Calu3 (cell line): ENCODE measurements at regions not wholly inside any gene's neighbourhood (a gene's known extent, or its start where the extent isn't known, plus 50 kb on each side); places are given as distances from the start of the nearest gene placed in this dataset.
A peak's percentile ranks its signal among the peaks of the same experiment; 100 is the strongest.

Source experiments
- BruUV-seq: library from RNA; stranded (reverse); fragments of 400-500 nt; replicated peaks from 2 replicates; lab custom pipeline; 2021; lab: Mats Ljungman, UMichigan
- CTCF ChIA-PET: fragments of 300-600 bp; sonication (Branson Sonifier 250); formaldehyde crosslinking; loops from one replicate; lab custom pipeline; 2022; ENCODE audit warnings: antibody characterized with exemption; lab: Charles Lee
- DNase-seq: peaks from one replicate; pipeline ENCODE4 v3.0.0; 2022
- H3K27ac Mint-ChIP-seq: one replicate; pipeline ENCODE4 v1.8.0; 2022; ENCODE audit warnings: mixed read lengths; ENCODE audit not compliant: unreplicated experiment
- H3K27me3 Mint-ChIP-seq: one replicate; pipeline ENCODE4 v1.8.0; 2022; ENCODE audit warnings: mixed read lengths; ENCODE audit not compliant: unreplicated experiment
- H3K36me3 Mint-ChIP-seq: one replicate; pipeline ENCODE4 v1.8.0; 2022; ENCODE audit warnings: mild to moderate bottlenecking, moderate library complexity, mixed read lengths; ENCODE audit not compliant: insufficient read depth, unreplicated experiment
- H3K4me1 Mint-ChIP-seq: one replicate; pipeline ENCODE4 v1.8.0; 2022; ENCODE audit warnings: mild to moderate bottlenecking, low read depth, mixed read lengths; ENCODE audit not compliant: unreplicated experiment
- H3K4me3 Mint-ChIP-seq: one replicate; pipeline ENCODE4 v1.8.0; 2022; ENCODE audit warnings: mild to moderate bottlenecking, low read depth, moderate library complexity, mixed read lengths; ENCODE audit not compliant: unreplicated experiment
- H3K9me3 Mint-ChIP-seq: one replicate; pipeline ENCODE4 v1.8.0; 2022; ENCODE audit warnings: low read depth, mixed read lengths; ENCODE audit not compliant: unreplicated experiment
- intact Hi-C: fragments of 100-400 bp; cut with micrococcal nuclease; formaldehyde crosslinking; loops from one replicate; pipeline ENCODE4 v1.10.0; 2022; ENCODE audit not compliant: unreplicated experiment
- TF ChIP-seq, protein P1 (sequence below): fragments of 200-600 bp; IDR thresholded peaks from one replicate; pipeline ENCODE4 v1.8.0; 2022; ENCODE audit warnings: antibody characterized with exemption; ENCODE audit not compliant: unreplicated experiment

DNA sequence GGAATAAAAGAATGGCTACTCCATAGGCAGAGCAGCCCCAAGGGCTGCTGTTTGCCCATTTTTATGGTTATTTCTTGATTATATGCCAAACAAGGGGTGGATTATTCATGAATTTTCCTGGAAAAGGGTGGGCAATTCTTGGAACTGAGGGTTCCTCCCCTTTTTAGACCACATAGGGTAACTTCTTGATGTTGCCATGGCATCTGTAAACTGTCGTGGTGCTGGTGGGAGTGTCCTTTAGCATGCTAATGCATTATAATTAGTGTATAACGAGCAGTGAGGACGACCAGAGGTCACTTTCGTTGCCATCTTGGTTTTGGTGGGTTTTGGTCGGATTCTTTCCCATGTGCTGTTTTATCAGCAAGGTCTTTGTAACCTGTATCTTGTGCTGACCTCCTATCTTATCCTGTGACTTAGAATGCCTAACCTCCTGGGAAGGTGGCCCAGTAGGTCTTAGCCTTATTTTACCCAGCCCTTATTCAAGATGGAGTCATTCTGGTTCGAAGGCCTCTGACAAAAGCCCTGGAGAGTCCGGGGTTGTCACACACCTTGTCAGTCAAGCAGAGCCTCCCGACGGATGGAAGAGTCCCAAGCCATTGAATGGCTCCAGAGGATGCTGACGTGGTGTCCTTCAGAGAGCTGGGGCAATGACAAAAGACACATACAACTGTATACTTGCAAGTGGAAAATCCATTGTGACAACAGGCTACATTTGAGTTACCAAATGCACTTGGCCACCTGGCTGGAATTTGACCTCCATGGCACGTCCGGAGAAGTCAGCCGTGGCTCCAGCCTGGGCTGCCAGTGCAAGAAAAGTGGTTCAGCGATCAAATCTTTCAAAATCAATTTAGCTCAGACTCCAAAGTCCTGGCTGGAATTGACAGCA, 67.1 kb upstream of the CLINT1 start:
- TF ChIP-seq, protein P1, sequence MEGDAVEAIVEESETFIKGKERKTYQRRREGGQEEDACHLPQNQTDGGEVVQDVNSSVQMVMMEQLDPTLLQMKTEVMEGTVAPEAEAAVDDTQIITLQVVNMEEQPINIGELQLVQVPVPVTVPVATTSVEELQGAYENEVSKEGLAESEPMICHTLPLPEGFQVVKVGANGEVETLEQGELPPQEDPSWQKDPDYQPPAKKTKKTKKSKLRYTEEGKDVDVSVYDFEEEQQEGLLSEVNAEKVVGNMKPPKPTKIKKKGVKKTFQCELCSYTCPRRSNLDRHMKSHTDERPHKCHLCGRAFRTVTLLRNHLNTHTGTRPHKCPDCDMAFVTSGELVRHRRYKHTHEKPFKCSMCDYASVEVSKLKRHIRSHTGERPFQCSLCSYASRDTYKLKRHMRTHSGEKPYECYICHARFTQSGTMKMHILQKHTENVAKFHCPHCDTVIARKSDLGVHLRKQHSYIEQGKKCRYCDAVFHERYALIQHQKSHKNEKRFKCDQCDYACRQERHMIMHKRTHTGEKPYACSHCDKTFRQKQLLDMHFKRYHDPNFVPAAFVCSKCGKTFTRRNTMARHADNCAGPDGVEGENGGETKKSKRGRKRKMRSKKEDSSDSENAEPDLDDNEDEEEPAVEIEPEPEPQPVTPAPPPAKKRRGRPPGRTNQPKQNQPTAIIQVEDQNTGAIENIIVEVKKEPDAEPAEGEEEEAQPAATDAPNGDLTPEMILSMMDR: no peak
- Mint-ChIP-seq H3K4me3 (no peak overlapping the region), H3K27ac (peak overlapping the region; percentile 97), H3K9me3 (no peaks in the 10 kb centered on the region), H3K36me3 (peaks cover 9% of the 10 kb centered on the region), H3K27me3 (no peaks in the 10 kb centered on the region), H3K4me1 (peaks cover 44% of the 10 kb centered on the region)
- intact Hi-C loops: no loop called here
- CTCF ChIA-PET: interaction anchor here (0.6 to 1.6 kb wide), 2 partner anchors 23 to 54 kb away, joined by 4 to 16 read pairs; no protein-coding TSS in a partner anchor
- BruUV-seq: no TSS peak
- DNase-seq: peak; percentile 24

DNA sequence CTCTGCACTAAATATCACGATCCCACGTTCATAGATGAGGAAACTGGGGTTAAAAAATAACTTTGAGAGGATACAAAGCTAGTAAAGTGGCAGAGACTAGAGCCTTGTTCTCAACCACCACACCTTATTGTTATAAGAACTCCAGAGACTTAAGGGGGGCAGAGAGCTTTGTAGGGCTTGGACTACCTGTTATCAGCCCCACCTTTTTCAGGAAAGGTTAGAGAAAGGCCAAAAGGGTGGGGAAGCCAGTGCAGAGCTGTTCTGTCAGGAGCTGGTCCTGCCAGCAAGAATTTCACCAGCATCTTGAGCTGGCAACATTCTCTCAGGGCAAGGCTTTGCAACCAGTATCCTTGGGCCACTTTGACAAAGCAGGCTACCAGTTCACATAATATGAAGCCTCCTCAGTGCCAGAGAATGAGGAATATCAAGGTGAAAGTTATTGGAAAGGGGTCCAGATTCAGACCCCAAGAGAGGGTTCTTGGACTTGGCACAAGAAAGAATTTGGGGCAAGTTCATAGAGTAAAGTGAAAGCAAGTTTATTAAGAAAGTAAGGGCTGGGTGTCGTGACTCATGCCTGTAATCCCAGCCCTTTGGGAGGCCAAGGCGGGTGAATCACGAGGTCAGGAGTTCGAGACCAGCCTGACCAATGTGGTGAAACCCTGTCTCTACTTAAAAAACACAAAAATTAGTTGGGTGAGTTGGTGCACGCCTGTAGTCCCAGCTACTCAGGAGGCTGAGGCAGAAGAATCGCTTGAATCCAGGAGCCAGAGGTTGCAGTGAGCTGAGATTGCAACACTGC, 66.2 kb upstream of the CLINT1 start:
- TF ChIP-seq, protein P1: no peak
- Mint-ChIP-seq H3K9me3 (no peaks in the 10 kb centered on the region), H3K27me3 (no peaks in the 10 kb centered on the region), H3K4me3 (peak overlapping the region; percentile 53), H3K36me3 (peaks cover 9% of the 10 kb centered on the region), H3K4me1 (peaks cover 52% of the 10 kb centered on the region), H3K27ac (peak overlapping the region; percentile 97)
- intact Hi-C loops: no loop called here
- peak; percentile 72 for DNase-seq
- CTCF ChIA-PET: interaction anchor here (0.7 to 1.6 kb wide), 7 partner anchors 8 to 70 kb away, joined by 3 to 16 read pairs (median 4); no protein-coding TSS in a partner anchor
- BruUV-seq: no TSS peak

DNA sequence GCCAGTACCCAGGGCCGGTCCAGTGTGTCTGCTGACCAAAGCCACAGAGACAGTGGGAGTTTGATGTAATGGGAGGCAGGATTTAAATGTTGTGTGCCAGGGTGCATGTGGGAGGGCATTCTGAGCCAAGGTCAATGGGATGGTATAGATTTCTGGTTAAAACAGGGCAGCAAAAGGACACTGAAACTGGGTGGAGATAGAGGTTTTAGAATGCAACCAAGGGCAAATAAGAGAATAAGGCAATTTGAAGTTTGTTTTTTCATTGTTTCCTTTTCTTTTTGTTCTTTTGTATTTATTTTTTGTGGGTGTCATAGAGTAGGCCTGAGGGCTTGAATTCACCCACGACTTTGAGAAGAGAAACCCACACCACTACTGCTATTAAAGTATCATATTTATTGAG, 65.5 kb upstream of the CLINT1 start:
- no peak for DNase-seq
- TF ChIP-seq, protein P1: no peak
- intact Hi-C loops: no loop called here
- Mint-ChIP-seq H3K27me3 (no peaks in the 10 kb centered on the region), H3K27ac (peak overlapping the region; percentile 97), H3K4me3 (peak overlapping the region; percentile 53), H3K9me3 (no peaks in the 10 kb centered on the region), H3K36me3 (peaks cover 9% of the 10 kb centered on the region), H3K4me1 (peaks cover 58% of the 10 kb centered on the region)
- TSS peak; percentile 61 for BruUV-seq
- CTCF ChIA-PET: interaction anchor here (0.7 to 1.6 kb wide), 7 partner anchors 8 to 139 kb away, joined by 3 to 16 read pairs (median 3); no protein-coding TSS in a partner anchor

DNA sequence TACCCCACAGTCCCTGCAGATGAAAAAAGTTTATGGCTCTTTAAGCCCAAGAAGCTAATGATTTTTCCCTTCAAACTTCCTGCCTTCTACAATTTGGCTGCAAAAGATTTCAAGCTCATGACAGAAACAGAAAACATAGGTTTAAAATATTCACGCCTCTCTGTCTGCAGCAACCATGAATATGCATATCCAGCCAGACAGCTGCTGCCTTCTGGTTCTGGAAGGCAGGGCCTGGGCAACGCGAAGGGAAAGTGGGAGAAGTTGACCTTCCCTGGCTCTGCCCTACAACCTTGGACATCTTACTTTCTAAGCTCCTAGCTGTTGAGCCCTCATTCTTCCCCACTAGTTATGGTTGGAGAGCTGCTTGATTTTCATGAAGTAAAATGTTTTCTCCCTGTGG, 64.8 kb upstream of the CLINT1 start:
- no peak for DNase-seq
- TF ChIP-seq, protein P1: no peak
- no TSS peak for BruUV-seq
- H3K27ac Mint-ChIP-seq: peak overlapping the region; percentile 97
- H3K36me3 Mint-ChIP-seq: peaks cover 13% of the 10 kb centered on the region
- no peaks in the 10 kb centered on the region for H3K27me3 Mint-ChIP-seq
- H3K4me1 Mint-ChIP-seq: peaks cover 65% of the 10 kb centered on the region
- no peaks in the 10 kb centered on the region for H3K9me3 Mint-ChIP-seq
- CTCF ChIA-PET: interaction anchor here (0.9 to 1.2 kb wide), 3 partner anchors 25 to 140 kb away, joined by 3 to 4 read pairs (median 3); no protein-coding TSS in a partner anchor
- intact Hi-C loops: no loop called here
- H3K4me3 Mint-ChIP-seq: no peak overlapping the region
